ENCODE measurements at regions not wholly inside any gene's neighbourhood (a gene's known extent, or its start where the extent isn't known, plus 50 kb on each side); places are given as distances from the start of the nearest gene placed in this dataset.

- no peak for TF ChIP-seq CTCF (conservative IDR thresholded peaks at IDR 0.05; ENCODE audit: low read depth, low read length)
- no peak for DNase-seq (ENCODE audit: low read depth)
- H3K4me3 ChIP-seq (ENCODE audit: low read depth, low read length), result no peak overlapping the region
Measured at GRCh38 chr18:61149786-61150185, 183.4 kb upstream of the CDH20 start.

- DNase-seq (ENCODE audit: low read depth), result no peak
- no peak overlapping the region for H3K4me3 ChIP-seq (ENCODE audit: low read depth, low read length)
- TF ChIP-seq CTCF (conservative IDR thresholded peaks at IDR 0.05; ENCODE audit: low read depth, low read length), result no peak
Measured at GRCh38 chr18:61153571-61153970, 179.7 kb upstream of the CDH20 start.

- TF ChIP-seq CTCF (conservative IDR thresholded peaks at IDR 0.05; ENCODE audit: low read depth, low read length), result no peak
- no peak for DNase-seq (ENCODE audit: low read depth)
- no peak overlapping the region for H3K4me3 ChIP-seq (ENCODE audit: low read depth, low read length)
Measured at GRCh38 chr18:61154866-61155265, 178.4 kb upstream of the CDH20 start.

- TF ChIP-seq CTCF (conservative IDR thresholded peaks at IDR 0.05; ENCODE audit: low read depth, low read length), result no peak
- H3K4me3 ChIP-seq (ENCODE audit: low read depth, low read length), result no peak overlapping the region
- no peak for DNase-seq (ENCODE audit: low read depth)
Measured at GRCh38 chr18:61155586-61155985, 177.6 kb upstream of the CDH20 start.

- no peak overlapping the region for H3K4me3 ChIP-seq (ENCODE audit: low read depth, low read length)
- no peak for TF ChIP-seq CTCF (conservative IDR thresholded peaks at IDR 0.05; ENCODE audit: low read depth, low read length)
- no peak for DNase-seq (ENCODE audit: low read depth)
Measured at GRCh38 chr18:61157451-61157850, 175.8 kb upstream of the CDH20 start.

- no peak for DNase-seq (ENCODE audit: low read depth)
- TF ChIP-seq CTCF (conservative IDR thresholded peaks at IDR 0.05; ENCODE audit: low read depth, low read length), result no peak
- H3K4me3 ChIP-seq (ENCODE audit: low read depth, low read length), result no peak overlapping the region
Measured at GRCh38 chr18:61159246-61159645, 174.0 kb upstream of the CDH20 start.

GRCh38 chr18:61164321-61164720 is 168.9 kb upstream of the CDH20 start:
- TF ChIP-seq CTCF (conservative IDR thresholded peaks at IDR 0.05; ENCODE audit: low read depth, low read length), result no peak
- no peak for DNase-seq (ENCODE audit: low read depth)
- no peak overlapping the region for H3K4me3 ChIP-seq (ENCODE audit: low read depth, low read length)
